ENCODE measurements at regions not wholly inside any gene's neighbourhood (a gene's known extent, or its start where the extent isn't known, plus 50 kb on each side); places are given as distances from the start of the nearest gene placed in this dataset.
A peak's percentile ranks its signal among the peaks of the same experiment; 100 is the strongest.

- DNase-seq (ENCODE audit: extremely low spot score, insufficient read length, low read depth) (no peak), FAIRE-seq (no peak)
Measured at GRCh38 chr11:128180441-128181087, 406.8 kb downstream of the ETS1 start.

- FAIRE-seq (no peak), DNase-seq (ENCODE audit: extremely low spot score, insufficient read length, low read depth) (no peak)
Measured at GRCh38 chr11:128179512-128179911, 407.8 kb downstream of the ETS1 start.

- FAIRE-seq (no peak), DNase-seq (ENCODE audit: extremely low spot score, insufficient read length, low read depth) (no peak)
Measured at GRCh38 chr11:128179039-128179438, 408.3 kb downstream of the ETS1 start.

GRCh38 chr11:128174465-128175291, 412.7 kb downstream of the ETS1 start:
- FAIRE-seq = no peak
- DNase-seq (ENCODE audit: extremely low spot score, insufficient read length, low read depth) = no peak

- DNase-seq (ENCODE audit: extremely low spot score, insufficient read length, low read depth) (peak; percentile 38), FAIRE-seq (peak; percentile 88)
Measured at GRCh38 chr11:128172046-128172878, 415.1 kb downstream of the ETS1 start.

- no peak for DNase-seq (ENCODE audit: extremely low spot score, insufficient read length, low read depth)
Measured at GRCh38 chr11:128171506-128171905, 415.9 kb downstream of the ETS1 start.

GRCh38 chr11:128165572-128165971, 421.8 kb downstream of the ETS1 start:
- FAIRE-seq (no peak), DNase-seq (ENCODE audit: extremely low spot score, insufficient read length, low read depth) (no peak)

More at GRCh38 chr11:128171506-128171905, 415.9 kb downstream of the ETS1 start:
- FAIRE-seq = no peak

- DNase-seq (ENCODE audit: extremely low spot score, insufficient read length, low read depth) = no peak
- no peak for FAIRE-seq
Measured at GRCh38 chr11:128164080-128164741, 423.1 kb downstream of the ETS1 start.

- DNase-seq (ENCODE audit: extremely low spot score, insufficient read length, low read depth) (no peak), FAIRE-seq (no peak)
Measured at GRCh38 chr11:128161994-128162393, 425.4 kb downstream of the ETS1 start.

- FAIRE-seq (no peak), DNase-seq (ENCODE audit: extremely low spot score, insufficient read length, low read depth) (no peak)
Measured at GRCh38 chr11:128161436-128161835, 425.9 kb downstream of the ETS1 start.

GRCh38 chr11:128158860-128159259, 428.5 kb downstream of the ETS1 start:
- FAIRE-seq (no peak), DNase-seq (ENCODE audit: extremely low spot score, insufficient read length, low read depth) (no peak)

GRCh38 chr11:128157423-128158298, 429.7 kb downstream of the ETS1 start:
- peak; percentile 11 for DNase-seq (ENCODE audit: extremely low spot score, insufficient read length, low read depth)
- FAIRE-seq = peak; percentile 87

GRCh38 chr11:128156486-128156885, 430.9 kb downstream of the ETS1 start:
- no peak for DNase-seq (ENCODE audit: extremely low spot score, insufficient read length, low read depth)
- FAIRE-seq = no peak

GRCh38 chr11:128155590-128155989, 431.8 kb downstream of the ETS1 start:
- DNase-seq (ENCODE audit: extremely low spot score, insufficient read length, low read depth) = no peak
- FAIRE-seq = no peak

- DNase-seq (ENCODE audit: extremely low spot score, insufficient read length, low read depth) (no peak), FAIRE-seq (no peak)
Measured at GRCh38 chr11:128153697-128154048, 433.7 kb downstream of the ETS1 start.

- FAIRE-seq = no peak
- DNase-seq (ENCODE audit: extremely low spot score, insufficient read length, low read depth) = no peak
Measured at GRCh38 chr11:128152796-128153696, 434.3 kb downstream of the ETS1 start.

GRCh38 chr11:128151780-128152179, 435.6 kb downstream of the ETS1 start:
- FAIRE-seq (no peak), DNase-seq (ENCODE audit: extremely low spot score, insufficient read length, low read depth) (no peak)

- FAIRE-seq = no peak
Measured at GRCh38 chr11:128151338-128151737, 436.0 kb downstream of the ETS1 start.

More at GRCh38 chr11:128151338-128151737, 436.0 kb downstream of the ETS1 start:
- DNase-seq (ENCODE audit: extremely low spot score, insufficient read length, low read depth) = no peak

All from GM18507 (cell line).